Right atrium auricular region (tissue), 2 donors: ENCODE measurements at regions not wholly inside any gene's neighbourhood (a gene's known extent, or its start where the extent isn't known, plus 50 kb on each side); places are given as distances from the start of the nearest gene placed in this dataset.

Experiments used
- DNase-seq: peaks from one replicate; pipeline ENCODE4 v3.0.0-alpha.2; 2019; ENCODE audit warnings: low spot score
- H3K27ac ChIP-seq, 2 donors: fragments of 200-600 bp; sonication (generic); 1 replicate in 1 of 2; 2 replicates in 1 of 2; pipeline ENCODE4 v1.5.1; 2016 to 2019
- H3K27me3 ChIP-seq, 2 donors: fragments of 200-600 bp; sonication (generic); one replicate each; pipeline versions ENCODE4 v1.5.1 to v1.6.0; 2017 to 2019
- H3K36me3 ChIP-seq: fragments of 200-600 bp; sonication (generic); one replicate; pipeline ENCODE4 v1.5.1; 2016
- H3K4me1 ChIP-seq, 2 donors: fragments of 200-600 bp; sonication (generic); one replicate each; pipeline versions ENCODE4 v1.5.1 to v1.6.0; 2017 to 2019
- H3K4me3 ChIP-seq, 2 donors: fragments of 200-600 bp; sonication (generic); 1 replicate in 1 of 2; 2 replicates in 1 of 2; pipeline ENCODE4 v1.5.1; 2017 to 2019; ENCODE audit warnings: mild to moderate bottlenecking in 1 of 2, moderate library complexity in 1 of 2
- H3K9me3 ChIP-seq, 2 donors: fragments of 200-600 bp; sonication (generic); one replicate each; pipeline ENCODE4 v1.5.1; 2019
- CTCF ChIP-seq, 2 donors: fragments of 200-600 bp; sonication (generic); IDR thresholded peaks; one replicate each; pipeline ENCODE4 v1.5.1; 2019; ENCODE audit warnings: antibody characterized with exemption in 2 of 2

- no peak for TF ChIP-seq CTCF (IDR thresholded peaks at IDR 0.05)
- Histone ChIP-seq H3K4me1 (peaks cover 0 to 10% of the 10 kb centered on the region in 2 donors), H3K4me3 (no peak overlapping the region), H3K27ac (no peak overlapping the region), H3K9me3 (no peaks in the 10 kb centered on the region), H3K27me3 (no peaks in the 10 kb centered on the region), H3K36me3 (no peaks in the 10 kb centered on the region)
- DNase-seq = peak; percentile 48
Observed at GRCh38 chr15:100761290-100761935, 118.2 kb upstream of the ALDH1A3 start.

GRCh38 chr15:100762289-100762688 lies 117.3 kb upstream of the ALDH1A3 start:
- H3K9me3 ChIP-seq = no peaks in the 10 kb centered on the region
- H3K27me3 ChIP-seq = no peaks in the 10 kb centered on the region
- TF ChIP-seq CTCF (IDR thresholded peaks at IDR 0.05) = no peak
- DNase-seq = peak; percentile 44
- no peak overlapping the region for H3K4me3 ChIP-seq
- no peak overlapping the region for H3K27ac ChIP-seq
- no peaks in the 10 kb centered on the region for H3K36me3 ChIP-seq
- peaks cover 0 to 10% of the 10 kb centered on the region in 2 donors for H3K4me1 ChIP-seq

GRCh38 chr15:100762913-100763834 lies 116.5 kb upstream of the ALDH1A3 start:
- TF ChIP-seq CTCF (IDR thresholded peaks at IDR 0.05) = no peak
- Histone ChIP-seq H3K27me3 (no peaks in the 10 kb centered on the region), H3K4me1 (peaks cover 0 to 10% of the 10 kb centered on the region in 2 donors), H3K36me3 (no peaks in the 10 kb centered on the region), H3K4me3 (no peak overlapping the region), H3K27ac (no peak overlapping the region), H3K9me3 (no peaks in the 10 kb centered on the region)
- no peak for DNase-seq

GRCh38 chr15:100763835-100764750 lies 115.5 kb upstream of the ALDH1A3 start:
- Histone ChIP-seq H3K4me1 (peaks cover 0 to 9% of the 10 kb centered on the region in 2 donors), H3K9me3 (no peaks in the 10 kb centered on the region), H3K27me3 (no peaks in the 10 kb centered on the region), H3K27ac (no peak overlapping the region), H3K36me3 (no peaks in the 10 kb centered on the region), H3K4me3 (no peak overlapping the region)
- peak; percentile 44 for DNase-seq
- TF ChIP-seq CTCF (IDR thresholded peaks at IDR 0.05) = no peak

- no peak for TF ChIP-seq CTCF (IDR thresholded peaks at IDR 0.05)
- no peak overlapping the region for H3K4me3 ChIP-seq
- H3K27ac ChIP-seq = no peak overlapping the region
- H3K9me3 ChIP-seq = no peaks in the 10 kb centered on the region
- no peaks in the 10 kb centered on the region for H3K36me3 ChIP-seq
- no peaks in the 10 kb centered on the region for H3K27me3 ChIP-seq
- peaks cover 0 to 4% of the 10 kb centered on the region in 2 donors for H3K4me1 ChIP-seq
- peak; percentile 50 for DNase-seq
Observed at GRCh38 chr15:100764778-100765466, 114.7 kb upstream of the ALDH1A3 start.
